ENCODE measurements at regions not wholly inside any gene's neighbourhood (a gene's known extent, or its start where the extent isn't known, plus 50 kb on each side); places are given as distances from the start of the nearest gene placed in this dataset.

- ChIA-PET CTCF (no interaction called here), POLR2A (no interaction called here)
- Mint-ChIP-seq H3K9me3 (peaks cover 7% of the 10 kb centered on the region), H3K36me3 (ENCODE audit: low read depth) (no peaks in the 10 kb centered on the region), H3K27me3 (no peaks in the 10 kb centered on the region), H3K4me3 (no peak overlapping the region), H3K27ac (no peak overlapping the region), H3K4me1 (ENCODE audit: low read depth) (no peaks in the 10 kb centered on the region)
- no peaks in the 10 kb centered on the region for H3K9me3 ChIP-seq (ENCODE audit: control insufficient read depth in 1 of 2, insufficient read depth in 1 of 2, low read length in 2 of 2)
- no peak for DNase-seq
- TF ChIP-seq CTCF (IDR thresholded peaks at IDR 0.05), result no peak
- no peak overlapping the region for H3K4me3 ChIP-seq (ENCODE audit: low read length)
- no peak overlapping the region for H3K27ac ChIP-seq (ENCODE audit: low read depth in 1 of 2, low read length in 2 of 2)
- no peaks in the 10 kb centered on the region for H3K27me3 ChIP-seq (ENCODE audit: control insufficient read depth in 1 of 2, insufficient read depth in 2 of 2, low read length in 2 of 2)
- intact Hi-C loops (cut with DNase I, micrococcal nuclease), result no loop called here
- H3K36me3 ChIP-seq (ENCODE audit: insufficient read depth, low read length), result no peaks in the 10 kb centered on the region
- ATAC-seq (ENCODE audit: poor library complexity), result no peak
- H3K4me1 ChIP-seq (ENCODE audit: insufficient read depth, low read length), result no peaks in the 10 kb centered on the region
These were observed 242.4 kb downstream of the LURAP1L start for GRCh38 chr9:13017260-13017659.

GRCh38 chr9:13020146-13021040 lies 245.6 kb downstream of the LURAP1L start:
- TF ChIP-seq CTCF (IDR thresholded peaks at IDR 0.05), result no peak
- Mint-ChIP-seq H3K27me3 (no peaks in the 10 kb centered on the region), H3K4me3 (no peak overlapping the region), H3K27ac (no peak overlapping the region), H3K9me3 (peaks cover 14% of the 10 kb centered on the region), H3K4me1 (ENCODE audit: low read depth) (no peaks in the 10 kb centered on the region), H3K36me3 (ENCODE audit: low read depth) (no peaks in the 10 kb centered on the region)
- H3K36me3 ChIP-seq (ENCODE audit: insufficient read depth, low read length), result no peaks in the 10 kb centered on the region
- no peaks in the 10 kb centered on the region for H3K27me3 ChIP-seq (ENCODE audit: control insufficient read depth in 1 of 2, insufficient read depth in 2 of 2, low read length in 2 of 2)
- H3K4me3 ChIP-seq (ENCODE audit: low read length), result no peak overlapping the region
- H3K4me1 ChIP-seq (ENCODE audit: insufficient read depth, low read length), result no peaks in the 10 kb centered on the region
- DNase-seq, result no peak
- intact Hi-C loops (cut with DNase I, micrococcal nuclease), result no loop called here
- peaks cover 0 to 4% of the 10 kb centered on the region in 2 experiments for H3K9me3 ChIP-seq (ENCODE audit: control insufficient read depth in 1 of 2, insufficient read depth in 1 of 2, low read length in 2 of 2)
- H3K27ac ChIP-seq (ENCODE audit: low read depth in 1 of 2, low read length in 2 of 2), result no peak overlapping the region
- CTCF ChIA-PET, result no interaction called here
- ATAC-seq (ENCODE audit: poor library complexity), result no peak
- POLR2A ChIA-PET, result no interaction called here

- no peak for ATAC-seq (ENCODE audit: poor library complexity)
- POLR2A ChIA-PET, result no interaction called here
- no peak for TF ChIP-seq CTCF (IDR thresholded peaks at IDR 0.05)
These were observed 247.9 kb downstream of the LURAP1L start for GRCh38 chr9:13022756-13023155.

More at GRCh38 chr9:13022756-13023155, 247.9 kb downstream of the LURAP1L start:
- Mint-ChIP-seq H3K27ac (no peak overlapping the region), H3K36me3 (ENCODE audit: low read depth) (no peaks in the 10 kb centered on the region), H3K4me1 (ENCODE audit: low read depth) (no peaks in the 10 kb centered on the region), H3K4me3 (no peak overlapping the region), H3K9me3 (peaks cover 23% of the 10 kb centered on the region), H3K27me3 (no peaks in the 10 kb centered on the region)
- Histone ChIP-seq H3K4me1 (ENCODE audit: insufficient read depth, low read length) (no peaks in the 10 kb centered on the region), H3K4me3 (ENCODE audit: low read length) (no peak overlapping the region), H3K27me3 (ENCODE audit: control insufficient read depth in 1 of 2, insufficient read depth in 2 of 2, low read length in 2 of 2) (no peaks in the 10 kb centered on the region), H3K27ac (ENCODE audit: low read depth in 1 of 2, low read length in 2 of 2) (no peak overlapping the region), H3K36me3 (ENCODE audit: insufficient read depth, low read length) (no peaks in the 10 kb centered on the region), H3K9me3 (ENCODE audit: control insufficient read depth in 1 of 2, insufficient read depth in 1 of 2, low read length in 2 of 2) (peaks cover 0 to 8% of the 10 kb centered on the region in 2 experiments)
- CTCF ChIA-PET, result no interaction called here
- DNase-seq, result no peak
- intact Hi-C loops (cut with DNase I, micrococcal nuclease), result no loop called here
